Nephron progenitor cell (in vitro differentiated cells): ENCODE measurements at regions not wholly inside any gene's neighbourhood (a gene's known extent, or its start where the extent isn't known, plus 50 kb on each side); places are given as distances from the start of the nearest gene placed in this dataset.
A peak's percentile ranks its signal among the peaks of the same experiment; 100 is the strongest.

ENCODE experiments used
- DNase-seq: peaks from one replicate; pipeline ENCODE4 v3.0.0; 2021
- H3K27ac Mint-ChIP-seq: 2 replicates; pipeline ENCODE4 v1.8.0; 2021; ENCODE audit warnings: mild to moderate bottlenecking, moderate library complexity, mixed read lengths
- H3K27me3 Mint-ChIP-seq: 2 replicates; pipeline ENCODE4 v1.8.0; 2021; ENCODE audit warnings: mild to moderate bottlenecking, low read depth, mixed read lengths; ENCODE audit not compliant: poor library complexity
- H3K36me3 Mint-ChIP-seq: 2 replicates; pipeline ENCODE4 v1.8.0; 2021; ENCODE audit warnings: low read depth, mixed read lengths
- H3K4me1 Mint-ChIP-seq: 2 replicates; pipeline ENCODE4 v1.8.0; 2021; ENCODE audit warnings: mixed read lengths
- H3K4me3 Mint-ChIP-seq: 2 replicates; pipeline ENCODE4 v1.8.0; 2021; ENCODE audit warnings: mild to moderate bottlenecking, moderate library complexity, mixed read lengths
- H3K9me3 Mint-ChIP-seq: 2 replicates; pipeline ENCODE4 v1.8.0; 2021; ENCODE audit warnings: mild to moderate bottlenecking, moderate library complexity, mixed read lengths
- CTCF ChIP-seq: fragments of 200-600 bp; sonication (generic); IDR thresholded peaks from 2 replicates; pipeline ENCODE4 v1.5.0; 2021; ENCODE audit warnings: antibody characterized with exemption

GRCh38 chr15:95656595-95656994, 673.9 kb upstream of the NR2F2 start:
- Mint-ChIP-seq H3K36me3 (peaks cover 8% of the 10 kb centered on the region), H3K4me3 (no peak overlapping the region), H3K9me3 (peaks cover 25% of the 10 kb centered on the region), H3K27ac (no peak overlapping the region), H3K27me3 (peaks cover 3% of the 10 kb centered on the region), H3K4me1 (peaks cover 11% of the 10 kb centered on the region)
- DNase-seq = no peak
- TF ChIP-seq CTCF = no peak

- no peak for DNase-seq
- Mint-ChIP-seq H3K4me3 (no peak overlapping the region), H3K27me3 (peaks cover 1% of the 10 kb centered on the region), H3K4me1 (peaks cover 19% of the 10 kb centered on the region), H3K9me3 (peaks cover 25% of the 10 kb centered on the region), H3K36me3 (peaks cover 8% of the 10 kb centered on the region), H3K27ac (no peak overlapping the region)
- no peak for TF ChIP-seq CTCF
Observed at GRCh38 chr15:95658799-95659198, 671.7 kb upstream of the NR2F2 start.

- no peak for TF ChIP-seq CTCF
- peak overlapping the region; percentile 60 for H3K27ac Mint-ChIP-seq
Observed at GRCh38 chr15:95659656-95660055, 670.8 kb upstream of the NR2F2 start.

GRCh38 chr15:95662638-95663037, 667.9 kb upstream of the NR2F2 start:
- Mint-ChIP-seq H3K4me3 (no peak overlapping the region), H3K4me1 (peaks cover 58% of the 10 kb centered on the region), H3K27me3 (no peaks in the 10 kb centered on the region), H3K36me3 (no peaks in the 10 kb centered on the region), H3K9me3 (peaks cover 9% of the 10 kb centered on the region), H3K27ac (no peak overlapping the region)
- no peak for TF ChIP-seq CTCF
- DNase-seq = no peak

More at GRCh38 chr15:95659656-95660055, 670.8 kb upstream of the NR2F2 start:
- Mint-ChIP-seq H3K4me3 (no peak overlapping the region), H3K9me3 (peaks cover 25% of the 10 kb centered on the region), H3K36me3 (peaks cover 8% of the 10 kb centered on the region), H3K27me3 (no peaks in the 10 kb centered on the region), H3K4me1 (peaks cover 28% of the 10 kb centered on the region)
- DNase-seq = no peak

- TF ChIP-seq CTCF = no peak
- H3K9me3 Mint-ChIP-seq = peaks cover 3% of the 10 kb centered on the region
Observed at GRCh38 chr15:95663156-95664100, 667.1 kb upstream of the NR2F2 start.

GRCh38 chr15:95664450-95664849, 666.0 kb upstream of the NR2F2 start:
- DNase-seq = no peak
- Mint-ChIP-seq H3K4me1 (peaks cover 70% of the 10 kb centered on the region), H3K36me3 (no peaks in the 10 kb centered on the region), H3K4me3 (no peak overlapping the region), H3K27me3 (no peaks in the 10 kb centered on the region), H3K9me3 (no peaks in the 10 kb centered on the region), H3K27ac (no peak overlapping the region)
- no peak for TF ChIP-seq CTCF

More at GRCh38 chr15:95663156-95664100, 667.1 kb upstream of the NR2F2 start:
- Mint-ChIP-seq H3K36me3 (no peaks in the 10 kb centered on the region), H3K4me3 (no peak overlapping the region), H3K4me1 (peaks cover 65% of the 10 kb centered on the region), H3K27ac (no peak overlapping the region), H3K27me3 (no peaks in the 10 kb centered on the region)
- DNase-seq = no peak
